Keratinocyte (primary cell): ENCODE measurements at regions not wholly inside any gene's neighbourhood (a gene's known extent, or its start where the extent isn't known, plus 50 kb on each side); places are given as distances from the start of the nearest gene placed in this dataset.

Experiments
- EZH2 ChIP-seq: IDR thresholded peaks from one replicate; pipeline ENCODE4 v1.6.1; 2012; ENCODE audit warnings: inconsistent platforms, mild to moderate bottlenecking, low read length, moderate library complexity
- TF ChIP-seq, protein P1 (sequence below), 3 experiments: IDR thresholded peaks in 1 of 3; conservative IDR thresholded peaks in 1 of 3; optimal IDR thresholded peaks in 1 of 3; 2 replicates in 2 of 3; 3 replicates in 1 of 3; pipeline versions ENCODE3 to v1.5.1; 2011; ENCODE audit warnings: low read length in 3 of 3, mild to moderate bottlenecking in 3 of 3, moderate library complexity in 2 of 3, control low read depth in 1 of 3, inconsistent platforms in 1 of 3; ENCODE audit not compliant: insufficient read depth in 2 of 3; ENCODE audit errors: extremely low read depth in 1 of 3

- TF ChIP-seq, protein P1, sequence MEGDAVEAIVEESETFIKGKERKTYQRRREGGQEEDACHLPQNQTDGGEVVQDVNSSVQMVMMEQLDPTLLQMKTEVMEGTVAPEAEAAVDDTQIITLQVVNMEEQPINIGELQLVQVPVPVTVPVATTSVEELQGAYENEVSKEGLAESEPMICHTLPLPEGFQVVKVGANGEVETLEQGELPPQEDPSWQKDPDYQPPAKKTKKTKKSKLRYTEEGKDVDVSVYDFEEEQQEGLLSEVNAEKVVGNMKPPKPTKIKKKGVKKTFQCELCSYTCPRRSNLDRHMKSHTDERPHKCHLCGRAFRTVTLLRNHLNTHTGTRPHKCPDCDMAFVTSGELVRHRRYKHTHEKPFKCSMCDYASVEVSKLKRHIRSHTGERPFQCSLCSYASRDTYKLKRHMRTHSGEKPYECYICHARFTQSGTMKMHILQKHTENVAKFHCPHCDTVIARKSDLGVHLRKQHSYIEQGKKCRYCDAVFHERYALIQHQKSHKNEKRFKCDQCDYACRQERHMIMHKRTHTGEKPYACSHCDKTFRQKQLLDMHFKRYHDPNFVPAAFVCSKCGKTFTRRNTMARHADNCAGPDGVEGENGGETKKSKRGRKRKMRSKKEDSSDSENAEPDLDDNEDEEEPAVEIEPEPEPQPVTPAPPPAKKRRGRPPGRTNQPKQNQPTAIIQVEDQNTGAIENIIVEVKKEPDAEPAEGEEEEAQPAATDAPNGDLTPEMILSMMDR (optimal IDR thresholded peaks at IDR 0.05 in 1 of 3, IDR thresholded peaks at IDR 0.05 in 1 of 3, conservative IDR thresholded peaks at IDR 0.05 in 1 of 3; ENCODE audit: extremely low read depth in 1 of 3, insufficient read depth in 2 of 3, low read length in 3 of 3): no peak
- no peak for TF ChIP-seq EZH2
Observed at GRCh38 chr15:98504998-98505397, 143.3 kb upstream of the IGF1R start.
